GM11168 (cell line): ENCODE measurements at regions not wholly inside any gene's neighbourhood (a gene's known extent, or its start where the extent isn't known, plus 50 kb on each side); places are given as distances from the start of the nearest gene placed in this dataset.

Experiments used
- in situ Hi-C: fragments of 300-500 bp; cut with MboI; formaldehyde crosslinking; loops from one replicate; pipeline ENCODE4 v1.12.0; 2022; ENCODE audit warnings: low sequenced_read_pairs; ENCODE audit not compliant: unreplicated experiment

DNA sequence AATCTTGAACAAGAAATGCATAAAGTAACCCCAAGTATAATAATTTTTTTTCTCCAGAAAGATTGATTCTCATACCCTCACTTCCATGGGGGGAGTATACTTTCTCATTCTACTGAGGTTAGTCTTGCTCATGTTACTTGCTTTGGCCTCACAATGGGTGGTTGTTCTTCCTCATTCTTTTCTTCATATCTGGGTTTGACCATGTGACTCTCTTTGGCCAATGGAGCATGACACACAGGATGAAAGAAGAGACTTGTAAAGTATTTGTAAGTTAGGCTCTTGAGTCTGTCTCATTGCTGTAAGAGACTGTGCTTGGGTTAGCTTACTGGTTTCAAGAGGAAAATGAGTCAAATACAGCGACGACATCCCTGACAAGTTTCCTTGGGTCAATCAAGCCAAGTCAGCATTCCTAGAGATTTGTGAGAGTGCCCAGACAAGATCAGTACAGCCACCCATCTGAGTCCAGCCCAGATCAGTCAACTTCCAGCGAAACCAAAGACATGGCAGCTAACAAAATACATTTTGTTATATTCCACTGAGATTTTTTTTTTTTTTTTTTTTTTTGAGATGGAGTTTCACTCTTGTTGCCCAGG is 970.2 kb downstream of the BCL11A start:
- in situ Hi-C loops: no loop called here

DNA sequence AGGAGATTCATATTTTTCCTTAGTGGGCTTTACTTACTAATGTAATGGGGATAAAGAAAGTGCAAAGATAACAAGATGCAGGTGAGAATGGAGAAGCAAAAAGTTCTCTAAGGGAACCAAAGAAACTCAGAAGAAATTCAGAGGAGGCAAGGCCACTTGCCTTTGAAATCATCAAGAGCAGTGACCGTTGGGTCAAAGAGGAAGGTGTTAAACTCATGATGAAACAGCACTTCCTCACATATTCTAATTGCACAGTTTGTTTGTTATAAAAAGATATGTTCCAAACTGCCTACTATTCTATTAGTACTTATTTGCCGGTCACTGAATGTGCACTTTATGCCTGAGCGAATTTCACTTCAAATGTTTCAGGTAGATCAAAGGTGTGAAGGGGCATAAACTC is 975.1 kb downstream of the BCL11A start:
- in situ Hi-C loops: no loop called here

DNA sequence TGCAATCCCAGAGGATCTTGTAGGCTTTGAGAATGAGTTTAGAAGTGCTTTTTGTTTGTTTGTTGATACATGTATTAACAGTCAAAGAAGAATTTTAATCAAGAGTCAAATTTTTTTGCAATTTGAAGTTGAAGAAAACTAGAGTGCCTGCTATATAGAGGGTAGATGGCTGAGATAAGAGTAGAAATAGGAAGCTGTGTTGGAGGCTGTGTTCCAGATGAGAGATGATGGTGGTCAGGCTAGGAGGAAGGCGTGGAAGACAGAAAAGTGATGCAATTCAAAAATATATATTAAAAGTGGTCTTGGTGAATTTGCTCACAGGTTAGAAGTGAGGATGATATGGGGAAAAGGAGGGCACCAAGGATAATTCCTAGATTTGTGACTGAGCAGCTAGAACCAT is 978.3 kb downstream of the BCL11A start:
- in situ Hi-C loops: no loop called here

DNA sequence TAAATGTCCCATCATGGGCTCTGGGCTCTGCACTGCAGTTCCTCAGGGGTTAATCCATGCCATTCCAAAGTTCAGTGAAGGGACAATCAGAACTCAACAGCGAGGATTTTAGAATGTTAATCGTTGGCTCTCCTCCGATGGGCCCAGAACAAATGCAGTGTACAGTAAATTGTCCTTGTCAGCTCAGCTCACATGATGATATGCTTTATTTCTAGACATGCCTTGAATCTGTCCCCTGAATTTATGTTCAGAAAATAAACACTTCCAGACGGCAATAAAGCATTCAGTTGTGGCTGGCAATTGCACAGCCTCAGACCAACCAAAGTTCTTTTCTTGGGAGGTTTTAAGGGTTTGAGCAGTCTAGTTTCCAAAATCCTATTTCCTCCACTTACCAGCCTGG is 981.2 kb downstream of the BCL11A start:
- in situ Hi-C loops: no loop called here

DNA sequence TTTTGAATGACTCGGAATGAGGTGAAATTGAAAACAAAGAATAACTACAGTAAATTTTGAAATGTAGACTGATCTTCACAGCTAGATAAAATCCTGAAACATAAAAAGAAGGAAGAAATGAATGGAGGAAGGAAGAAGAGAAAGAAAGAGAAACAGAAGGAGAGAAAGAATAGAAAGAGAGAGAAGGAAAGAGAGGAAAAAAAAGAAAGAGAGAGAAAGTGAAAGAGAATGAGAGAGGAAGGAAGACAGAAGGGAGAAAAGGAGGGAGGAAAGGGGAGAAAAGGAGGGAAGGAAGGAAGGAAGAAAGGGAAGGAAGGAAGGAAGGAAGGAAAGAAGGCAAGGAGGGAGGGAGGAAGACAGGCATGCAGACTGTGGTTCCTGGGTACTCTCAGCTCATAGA is 982.6 kb downstream of the BCL11A start:
- in situ Hi-C loops: no loop called here

DNA sequence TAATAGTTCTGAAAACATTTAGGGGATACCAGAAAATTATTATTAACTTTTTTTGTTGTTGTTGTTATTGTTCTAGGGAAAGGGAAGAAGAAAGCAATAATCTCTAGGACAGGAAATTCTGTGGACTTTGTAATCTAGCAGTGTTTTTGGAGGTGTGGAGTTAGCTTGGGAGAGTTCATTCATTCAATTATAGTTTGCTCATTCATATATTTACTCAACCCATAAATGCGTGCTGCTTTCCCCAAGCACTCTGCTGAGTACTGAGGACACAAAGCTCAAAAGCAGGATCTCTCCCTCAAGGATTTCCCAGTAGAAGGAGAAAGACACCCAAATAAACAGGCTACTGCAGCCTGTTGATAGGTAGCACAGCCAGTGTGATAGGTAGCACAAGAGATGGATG is 984.3 kb downstream of the BCL11A start:
- in situ Hi-C loops: no loop called here

DNA sequence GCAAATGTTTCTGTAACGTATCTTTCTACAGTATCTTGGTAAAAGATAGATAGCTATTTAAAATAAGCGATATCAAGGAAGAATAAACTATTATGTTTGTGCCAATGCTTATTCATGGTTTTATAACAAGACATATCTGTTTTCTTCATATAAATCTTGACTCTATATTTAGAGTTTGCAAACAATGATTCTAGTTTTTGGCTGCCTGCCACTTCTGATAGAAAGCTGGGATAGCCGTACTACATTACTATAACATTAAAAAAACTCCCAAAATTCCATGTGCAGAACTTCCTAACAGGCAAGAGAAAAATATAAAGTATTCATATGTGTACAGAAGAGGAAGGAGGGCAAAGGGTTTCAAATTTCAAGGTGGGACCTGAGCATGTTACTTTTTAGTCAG is 985.0 kb downstream of the BCL11A start:
- in situ Hi-C loops: no loop called here

DNA sequence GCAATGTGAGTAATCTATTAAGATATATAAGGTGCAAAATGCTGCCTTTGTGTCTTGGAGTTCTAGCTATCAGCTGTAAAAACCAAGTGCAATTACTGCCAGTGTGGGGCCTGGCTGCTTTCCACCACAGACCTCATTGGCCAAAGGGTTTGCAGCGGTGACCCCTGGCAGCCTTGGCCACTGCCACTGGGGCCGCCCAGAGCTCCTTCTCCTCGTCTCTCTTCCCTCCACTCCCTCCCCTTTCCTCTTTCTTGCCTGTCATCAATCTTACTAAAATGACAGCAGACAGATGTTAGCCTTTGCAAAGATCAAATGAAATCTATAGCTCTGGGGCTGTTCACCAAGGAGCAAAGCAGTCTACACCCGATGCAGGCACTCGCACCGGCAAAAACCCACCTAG is 986.3 kb downstream of the BCL11A start:
- in situ Hi-C loops: no loop called here

DNA sequence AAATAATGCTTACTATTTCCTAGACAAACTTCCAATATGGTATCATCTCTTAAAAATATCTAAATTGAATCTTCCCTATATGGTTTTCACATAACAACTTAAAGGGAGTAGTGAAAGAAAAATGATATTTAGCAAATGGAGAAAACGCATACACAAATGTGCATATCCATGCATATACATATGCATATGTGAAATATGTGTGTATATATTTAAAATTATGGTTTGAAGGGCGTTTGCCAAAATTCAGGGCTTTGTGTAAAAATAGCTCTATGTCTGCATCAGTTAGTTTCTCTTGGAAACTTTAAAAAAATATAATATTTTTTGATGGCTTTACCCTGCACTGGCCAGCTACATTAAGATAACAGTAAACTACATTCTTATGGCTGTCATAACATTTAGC is 986.7 kb downstream of the BCL11A start:
- in situ Hi-C loops: no loop called here

DNA sequence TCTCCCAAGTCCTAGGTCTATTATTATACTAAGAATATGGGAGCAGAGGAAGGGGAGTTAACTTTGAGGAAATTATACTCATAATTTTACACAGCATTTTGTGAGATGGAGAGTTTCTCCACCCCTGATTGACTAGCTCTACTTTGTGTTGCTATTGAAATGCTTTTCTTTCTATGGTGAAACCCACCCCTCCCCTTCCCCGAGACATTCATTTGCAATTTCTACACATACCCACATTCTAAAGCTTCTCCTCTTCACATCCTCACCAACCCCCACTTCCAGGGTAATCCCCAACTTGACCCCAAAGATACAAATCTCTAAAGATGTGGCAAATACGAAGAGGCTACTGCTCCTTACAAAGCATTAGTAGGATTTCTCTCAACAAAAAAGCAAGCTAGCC is 992.2 kb downstream of the BCL11A start:
- in situ Hi-C loops: no loop called here

DNA sequence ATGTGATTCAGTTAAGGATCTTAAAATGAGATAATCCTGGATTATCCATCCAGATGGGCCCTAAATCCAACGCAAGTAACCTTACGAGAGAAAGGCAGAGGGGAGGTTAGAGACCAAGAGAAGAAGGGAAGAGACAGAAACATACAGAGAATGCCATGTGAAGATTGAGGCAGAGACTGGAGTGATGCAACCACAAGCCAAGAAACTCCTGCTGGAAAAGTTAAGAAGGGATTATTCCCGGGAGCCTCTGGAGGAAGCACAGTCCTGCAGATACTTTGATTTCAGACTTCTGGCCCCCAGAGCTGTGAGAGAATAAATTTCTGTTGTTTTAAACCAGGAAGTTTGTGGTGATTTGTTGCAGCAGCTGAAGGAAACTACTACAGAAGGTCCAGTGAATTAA is 992.7 kb downstream of the BCL11A start:
- in situ Hi-C loops: no loop called here

DNA sequence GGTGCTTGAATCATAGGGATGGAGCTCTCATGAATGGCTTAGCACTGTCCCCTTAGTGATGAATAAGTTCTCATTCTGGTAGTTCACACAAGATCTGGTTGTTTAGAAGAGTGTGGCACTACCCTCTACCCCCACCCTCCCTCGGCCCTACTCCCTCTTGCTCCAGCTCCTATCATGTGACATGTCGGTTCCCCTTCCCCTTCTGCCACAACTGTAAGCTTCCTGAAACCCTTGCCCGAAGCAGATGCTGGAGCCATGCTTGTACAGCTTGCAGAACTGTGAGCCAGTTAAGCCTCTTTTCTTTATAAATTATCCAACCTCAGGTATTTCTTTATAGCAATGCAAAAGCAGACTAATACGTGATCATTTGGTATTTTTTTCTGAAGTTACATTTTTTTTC is 1012.6 kb downstream of the BCL11A start:
- in situ Hi-C loops: no loop called here

DNA sequence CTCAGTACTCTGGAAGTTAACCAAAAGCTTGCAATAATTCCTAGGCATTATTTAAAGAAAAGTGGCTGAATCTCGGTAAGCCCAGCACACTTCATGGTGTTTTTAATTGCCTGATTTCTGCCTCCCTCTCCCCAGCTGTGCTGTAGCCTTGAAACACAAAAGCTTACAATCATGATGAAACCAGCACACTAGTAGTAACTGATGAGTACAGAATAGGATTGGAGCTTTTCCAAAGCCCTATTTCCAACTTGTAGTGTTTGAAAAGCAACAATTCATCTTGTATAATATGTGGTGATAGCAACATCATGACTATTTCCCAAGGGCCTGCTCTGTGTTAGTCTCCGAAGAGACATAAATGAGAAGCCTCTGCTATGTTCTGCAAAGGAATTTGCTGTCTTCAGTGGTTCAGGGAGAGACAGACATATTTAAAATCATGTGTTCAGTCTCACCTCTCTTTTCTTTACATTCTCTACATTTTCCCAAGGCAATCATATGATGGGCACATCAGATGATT is 1015.0 kb downstream of the BCL11A start:
- in situ Hi-C loops: no loop called here

DNA sequence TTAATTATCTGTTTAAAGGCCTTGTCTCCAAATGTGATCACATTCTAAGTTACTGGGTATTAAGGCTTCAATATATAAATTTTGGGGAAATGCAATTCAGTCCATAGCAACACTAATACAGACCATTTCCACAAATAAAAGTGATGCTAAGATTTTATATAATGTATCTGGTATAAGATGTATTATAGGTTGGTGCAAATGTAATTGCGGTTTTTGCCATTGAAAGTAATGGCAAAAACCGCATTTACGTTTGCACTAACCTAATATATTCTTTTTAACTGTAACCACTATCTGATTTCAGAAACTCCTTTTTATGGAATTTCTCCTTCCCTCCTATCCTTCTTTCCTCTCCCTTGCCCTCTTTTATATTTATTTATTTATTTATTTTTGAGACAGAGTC is 1020.6 kb downstream of the BCL11A start:
- in situ Hi-C loops: no loop called here

DNA sequence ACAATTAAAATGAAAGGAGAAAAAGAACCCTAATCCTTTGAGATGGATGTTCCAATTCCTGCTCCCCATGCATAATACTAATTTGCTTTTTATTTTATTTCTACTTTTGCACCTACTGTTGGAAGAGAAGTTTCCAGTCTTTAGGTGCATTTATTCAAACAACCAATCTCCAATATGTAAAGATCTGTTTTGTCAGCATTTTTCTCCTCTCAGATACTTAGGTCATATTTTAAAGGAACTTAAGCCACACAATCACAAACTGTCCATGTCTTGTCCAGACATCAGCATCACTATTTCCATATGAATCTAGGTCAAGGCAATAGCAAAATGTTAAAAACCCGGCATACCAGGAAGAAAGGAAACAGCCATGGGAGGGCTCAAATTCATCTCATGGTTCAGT is 1023.2 kb downstream of the BCL11A start:
- in situ Hi-C loops: no loop called here

DNA sequence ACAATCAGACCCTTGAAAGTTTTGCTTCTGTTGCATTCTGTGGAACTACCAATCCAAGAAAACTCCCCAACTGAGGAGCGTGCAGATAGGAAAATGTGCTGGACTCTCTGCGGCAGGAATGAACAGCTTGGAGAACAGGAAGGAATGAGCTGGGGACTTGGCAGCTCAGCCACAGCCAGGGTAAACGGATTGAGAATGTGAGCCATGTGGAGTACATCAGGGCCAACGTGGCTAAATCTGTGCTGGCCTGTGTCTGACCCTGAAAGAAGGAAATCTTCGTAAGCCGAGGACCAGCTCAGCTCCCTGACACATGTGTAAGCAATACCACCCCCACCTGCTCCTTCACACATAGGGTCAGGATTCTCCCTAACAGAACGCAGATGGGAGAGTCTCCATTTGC is 1023.7 kb downstream of the BCL11A start:
- in situ Hi-C loops: no loop called here

DNA sequence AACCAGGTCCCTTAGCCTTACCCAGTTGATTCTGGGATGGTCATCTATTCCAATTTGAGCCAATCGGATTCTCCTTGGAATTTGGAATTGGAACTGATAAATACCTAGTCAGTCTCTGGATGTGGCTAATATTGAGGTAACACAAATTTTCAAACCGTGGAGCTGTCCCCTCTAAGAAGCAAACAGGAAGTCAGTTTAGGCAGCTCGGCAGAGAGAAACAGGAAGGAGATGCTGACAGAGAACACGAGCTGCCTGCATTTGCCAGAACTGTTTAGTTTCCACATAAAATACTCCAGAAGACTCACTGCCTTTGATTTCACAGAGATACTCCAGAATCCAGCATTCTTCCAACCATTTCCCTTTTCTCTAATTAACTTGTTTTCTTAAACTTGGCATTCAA is 1024.9 kb downstream of the BCL11A start:
- in situ Hi-C loops: no loop called here

DNA sequence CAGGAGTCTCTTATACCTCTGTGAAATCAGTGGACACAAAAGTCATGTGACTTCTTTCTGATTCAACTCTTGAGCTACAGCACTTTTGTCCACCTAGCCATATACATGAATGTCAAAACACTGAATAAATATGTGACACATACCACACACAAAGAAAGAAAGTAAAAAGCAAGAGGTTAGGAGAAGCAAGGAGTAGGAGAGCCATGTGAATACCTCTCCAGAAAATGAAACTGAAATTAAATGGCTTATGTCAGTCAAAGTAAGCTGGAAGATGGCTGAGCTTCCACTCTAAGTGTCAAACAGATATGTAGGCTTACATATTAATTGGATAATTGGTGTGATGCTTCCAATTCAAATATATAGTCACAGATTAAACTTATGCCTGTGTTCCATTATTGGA is 1050.5 kb downstream of the BCL11A start:
- in situ Hi-C loops: no loop called here

DNA sequence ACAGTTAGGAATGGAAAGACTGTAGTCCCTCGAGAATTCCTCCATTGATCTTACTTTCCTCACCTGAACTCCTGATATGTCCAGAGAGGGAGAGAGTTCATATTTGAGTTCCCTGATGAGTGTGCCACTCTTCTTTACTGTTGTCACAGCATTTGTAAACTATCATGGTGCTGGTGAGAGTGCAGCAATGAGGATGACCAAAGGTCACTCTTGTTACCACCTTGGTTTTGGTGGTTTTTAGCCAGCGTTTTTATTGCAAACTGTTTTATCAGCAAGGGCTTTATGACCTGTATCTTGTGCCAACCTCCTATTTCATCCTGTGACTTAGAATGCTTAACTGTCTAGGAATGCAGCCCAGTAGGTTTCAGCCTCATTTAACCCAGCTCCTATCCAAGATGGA is 1062.5 kb downstream of the BCL11A start:
- in situ Hi-C loops: no loop called here

DNA sequence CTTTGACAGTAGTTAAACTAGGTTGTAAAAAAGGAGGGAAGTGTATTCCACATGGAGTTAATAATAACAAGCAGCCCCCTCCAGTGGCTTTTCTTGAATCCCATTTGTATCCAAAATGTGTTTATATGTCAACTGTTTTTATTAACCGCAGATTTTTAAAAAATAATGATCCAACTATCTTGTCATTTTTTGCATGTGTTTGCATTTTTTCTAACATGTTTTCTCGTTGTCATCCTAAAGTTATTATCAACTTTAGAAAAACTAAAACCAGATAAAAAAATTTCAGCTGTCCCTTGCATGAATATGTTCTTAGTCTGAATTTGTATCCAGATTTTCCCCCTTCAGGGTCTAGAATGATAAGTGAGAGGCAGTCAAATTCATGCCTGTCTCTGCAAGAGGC is 1063.3 kb downstream of the BCL11A start:
- in situ Hi-C loops: no loop called here

DNA sequence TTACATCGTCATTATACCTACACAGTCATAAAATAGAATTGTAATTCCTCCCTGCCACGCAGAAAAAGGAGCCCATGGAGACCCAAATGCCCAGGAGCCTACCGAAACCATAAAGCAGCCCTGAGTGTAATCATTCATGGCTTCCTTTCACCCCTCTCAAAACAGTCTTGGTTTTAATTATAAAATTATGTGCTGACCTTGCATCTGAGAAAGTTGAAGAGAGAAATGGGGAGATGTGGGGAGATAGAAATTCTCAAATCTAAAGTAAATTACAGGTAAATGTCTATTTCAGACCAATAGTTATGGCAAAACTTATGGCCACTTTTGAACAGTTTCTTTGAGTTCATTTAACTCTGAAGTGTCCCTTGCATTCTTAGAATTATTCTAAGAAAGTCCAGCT is 1068.8 kb downstream of the BCL11A start:
- in situ Hi-C loops: no loop called here

DNA sequence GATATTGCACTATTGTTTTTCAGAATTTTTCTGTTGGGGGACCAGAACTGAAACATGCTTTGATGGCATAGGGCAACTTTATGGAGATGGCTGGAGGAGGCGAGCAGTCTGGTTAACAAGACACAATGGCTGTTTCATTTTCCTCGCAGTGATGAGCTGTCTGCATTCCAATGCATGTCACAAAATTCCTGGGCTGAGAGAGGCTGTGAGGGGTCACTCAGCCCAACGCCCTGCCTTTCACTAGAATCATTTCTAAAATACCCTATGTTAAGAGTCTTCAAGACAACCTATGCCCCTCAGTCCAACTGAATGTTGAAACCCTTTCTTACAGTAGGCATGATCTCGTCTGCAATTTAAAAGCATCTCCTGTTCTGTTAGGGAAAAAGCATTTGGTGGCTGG is 1090.0 kb downstream of the BCL11A start:
- in situ Hi-C loops: no loop called here
